Left renal cortex interstitium (tissue), 4 donors: ENCODE measurements at regions not wholly inside any gene's neighbourhood (a gene's known extent, or its start where the extent isn't known, plus 50 kb on each side); places are given as distances from the start of the nearest gene placed in this dataset.

Experiments used
- DNase-seq, 4 donors: peaks; one replicate each; pipeline ENCODE4 v3.0.0-alpha.2; 2013; ENCODE audit warnings: low read depth in 4 of 4, low spot score in 2 of 4, missing footprints in 1 of 4

- no peak for DNase-seq
Measured at GRCh38 chr2:181821049-181821448, 70.5 kb upstream of the ITPRID2 start.

GRCh38 chr2:181822097-181822496 lies 69.4 kb upstream of the ITPRID2 start:
- no peak for DNase-seq

GRCh38 chr2:181823405-181823804 lies 68.1 kb upstream of the ITPRID2 start:
- no peak for DNase-seq

- no peak for DNase-seq
Measured at GRCh38 chr2:181828122-181828705, 63.3 kb upstream of the ITPRID2 start.

- no peak for DNase-seq
Measured at GRCh38 chr2:181829230-181829629, 62.3 kb upstream of the ITPRID2 start.

- DNase-seq, result no peak
Measured at GRCh38 chr2:181832015-181832414, 59.5 kb upstream of the ITPRID2 start.

- DNase-seq, result no peak
Measured at GRCh38 chr2:181836583-181836982, 54.9 kb upstream of the ITPRID2 start.

- no peak for DNase-seq
Measured at GRCh38 chr2:181837563-181837962, 54.0 kb upstream of the ITPRID2 start.

GRCh38 chr2:181839811-181840210 lies 51.7 kb upstream of the ITPRID2 start:
- DNase-seq, result no peak

- DNase-seq, result no peak
Measured at GRCh38 chr2:181841079-181841478, 50.5 kb upstream of the ITPRID2 start.
